C4-2B (cell line): ENCODE measurements at regions not wholly inside any gene's neighbourhood (a gene's known extent, or its start where the extent isn't known, plus 50 kb on each side); places are given as distances from the start of the nearest gene placed in this dataset.

Source experiments
- H3K27ac ChIP-seq: fragments of 450-650 bp; 2 replicates; pipeline ENCODE4 v1.5.1; 2017
- CTCF ChIP-seq: fragments of 450-650 bp; conservative IDR thresholded peaks from 2 replicates; pipeline ENCODE4 v1.5.1; 2017; ENCODE audit warnings: mild to moderate bottlenecking
- ZFX ChIP-seq: fragments of 450-650 bp; IDR thresholded peaks from 2 replicates; pipeline ENCODE4 v1.6.1; 2017

GRCh38 chr5:101278917-101279316 lies 375.8 kb upstream of the ST8SIA4 start:
- H3K27ac ChIP-seq = no peak overlapping the region
- TF ChIP-seq ZFX (no peak), CTCF (no peak)

GRCh38 chr5:101278011-101278687 lies 375.1 kb upstream of the ST8SIA4 start:
- no peak overlapping the region for H3K27ac ChIP-seq

GRCh38 chr5:101271945-101272344 lies 368.9 kb upstream of the ST8SIA4 start:
- TF ChIP-seq ZFX = no peak
- TF ChIP-seq CTCF = no peak

More at GRCh38 chr5:101278011-101278687, 375.1 kb upstream of the ST8SIA4 start:
- no peak for TF ChIP-seq ZFX
- no peak for TF ChIP-seq CTCF

GRCh38 chr5:101271416-101271815 lies 368.3 kb upstream of the ST8SIA4 start:
- H3K27ac ChIP-seq = no peak overlapping the region
- TF ChIP-seq ZFX (no peak), CTCF (no peak)

More at GRCh38 chr5:101271945-101272344, 368.9 kb upstream of the ST8SIA4 start:
- no peak overlapping the region for H3K27ac ChIP-seq

- H3K27ac ChIP-seq = no peak overlapping the region
- no peak for TF ChIP-seq ZFX
- TF ChIP-seq CTCF = no peak
Observed at GRCh38 chr5:101260857-101261256, 357.8 kb upstream of the ST8SIA4 start.

GRCh38 chr5:101253096-101253495 lies 350.0 kb upstream of the ST8SIA4 start:
- H3K27ac ChIP-seq = no peak overlapping the region
- no peak for TF ChIP-seq CTCF
- TF ChIP-seq ZFX = no peak

- H3K27ac ChIP-seq = no peak overlapping the region
Observed at GRCh38 chr5:101244621-101245020, 341.5 kb upstream of the ST8SIA4 start.

More at GRCh38 chr5:101244621-101245020, 341.5 kb upstream of the ST8SIA4 start:
- TF ChIP-seq CTCF (no peak), ZFX (no peak)
